Endothelial cell of umbilical vein (primary cell): ENCODE measurements at regions not wholly inside any gene's neighbourhood (a gene's known extent, or its start where the extent isn't known, plus 50 kb on each side); places are given as distances from the start of the nearest gene placed in this dataset.

Source experiments
- BruUV-seq: library from RNA; stranded (reverse); fragments of 400-500 nt; replicated peaks from 2 replicates; lab custom pipeline; 2021; lab: Mats Ljungman, UMichigan
- CTCF ChIA-PET: fragments of 300-600, 350-600 bp; sonication (Branson Sonifier 250); formaldehyde crosslinking; loops from one replicate; lab custom pipeline; 2021; ENCODE audit warnings: antibody characterized with exemption, inconsistent platforms; lab: Charles Lee
- POLR2A ChIA-PET: fragments of 300-600, 350-600 bp; sonication (Branson Sonifier 250); formaldehyde crosslinking; loops from one replicate; lab custom pipeline; 2021; ENCODE audit warnings: antibody characterized with exemption, inconsistent platforms; lab: Charles Lee
- DNase-seq: peaks from one replicate; pipeline ENCODE4 v3.0.0-alpha.2; 2011; ENCODE audit warnings: low read depth, low spot score
- FAIRE-seq: peaks from 2 replicates; lab custom pipeline; 2011; peaks lifted over from hg19 to GRCh38; lab: Jason Lieb, UNC
- H2AFZ ChIP-seq: 2 replicates; pipeline ENCODE4 v1.6.0; 2012; ENCODE audit warnings: low read depth, low read length, control low read depth, inconsistent platforms
- H3K27ac ChIP-seq: 2 replicates; pipeline ENCODE4 v1.5.1; 2011; ENCODE audit warnings: low read depth, mild to moderate bottlenecking, control low read depth, low read length, moderate library complexity; ENCODE audit not compliant: insufficient read depth
- H3K27me3 ChIP-seq, 2 experiments: 2 replicates each; pipeline versions ENCODE4 v1.6.0 to v1.6.1; 2011; ENCODE audit warnings: low read length in 2 of 2, mixed read lengths in 1 of 2; ENCODE audit not compliant: control insufficient read depth in 2 of 2, insufficient read depth in 2 of 2
- H3K36me3 ChIP-seq, 2 experiments: 2 replicates in 1 of 2; 3 replicates in 1 of 2; pipeline ENCODE4 v1.5.1; 2011; ENCODE audit warnings: low read length in 2 of 2, mild to moderate bottlenecking in 1 of 2, moderate library complexity in 1 of 2; ENCODE audit not compliant: control insufficient read depth in 2 of 2, insufficient read depth in 2 of 2; ENCODE audit errors: extremely low read depth in 1 of 2
- H3K4me1 ChIP-seq: 3 replicates; pipeline ENCODE4 v1.5.1; 2011; ENCODE audit warnings: mild to moderate bottlenecking, low read length; ENCODE audit not compliant: control insufficient read depth, insufficient read depth; ENCODE audit errors: extremely low read depth
- H3K4me2 ChIP-seq: 2 replicates; pipeline ENCODE4 v1.6.1; 2011; ENCODE audit warnings: low read length, control low read depth, mixed read lengths; ENCODE audit not compliant: insufficient read depth
- H3K4me3 ChIP-seq, 3 experiments: fragments of 200-600 bp in 1 of 3; sonication (generic), shearing (Covaris generic) in 1 of 3; replicated peaks in 1 of 3; 2 replicates each; pipeline ENCODE4 v1.5.1; 2011 to 2016; ENCODE audit warnings: control low read depth in 3 of 3, low read length in 3 of 3, mild to moderate bottlenecking in 2 of 3, inconsistent platforms in 1 of 3, low read depth in 1 of 3, moderate library complexity in 1 of 3; ENCODE audit not compliant: insufficient read depth in 1 of 3
- H3K79me2 ChIP-seq: 2 replicates; pipeline ENCODE4 v1.6.0; 2012; ENCODE audit warnings: low read length, inconsistent platforms; ENCODE audit not compliant: control insufficient read depth, insufficient read depth
- H3K9ac ChIP-seq: replicated peaks from 2 replicates; pipeline ENCODE3; 2011; ENCODE audit warnings: low read length, control low read depth; ENCODE audit not compliant: insufficient read depth; ENCODE audit errors: extremely low read depth
- H3K9me1 ChIP-seq: replicated peaks from 3 replicates; pipeline ENCODE4 v1.6.0; 2011; ENCODE audit warnings: mild to moderate bottlenecking, low read length; ENCODE audit not compliant: control insufficient read depth, insufficient read depth; ENCODE audit errors: extremely low read depth
- H3K9me3 ChIP-seq: replicated peaks from 2 replicates; pipeline ENCODE4 v1.5.1; 2012; ENCODE audit warnings: low read length, inconsistent platforms; ENCODE audit not compliant: control insufficient read depth, insufficient read depth
- H4K20me1 ChIP-seq: replicated peaks from 2 replicates; pipeline ENCODE3; 2011; ENCODE audit warnings: mild to moderate bottlenecking, low read length; ENCODE audit not compliant: control insufficient read depth, insufficient read depth; ENCODE audit errors: extremely low read depth
- CTCF ChIP-seq, 2 donors: IDR thresholded peaks; 1 replicate in 1 of 2; 2 replicates in 1 of 2; pipeline ENCODE4 v1.5.1; 2011; ENCODE audit warnings: low read length in 2 of 2, mild to moderate bottlenecking in 2 of 2, moderate library complexity in 2 of 2, control low read depth in 1 of 2, inconsistent platforms in 1 of 2, low read depth in 1 of 2; ENCODE audit not compliant: insufficient read depth in 1 of 2; ENCODE audit errors: extremely low read depth in 1 of 2
- EZH2 ChIP-seq: IDR thresholded peaks from 2 replicates; pipeline ENCODE4 v1.6.1; 2012; ENCODE audit warnings: borderline replicate concordance, low read depth, mild to moderate bottlenecking, moderate library complexity, low read length, inconsistent platforms; ENCODE audit not compliant: severe bottlenecking
- FOS ChIP-seq: IDR thresholded peaks from 2 replicates; pipeline ENCODE4 v1.6.1; 2011; ENCODE audit warnings: mild to moderate bottlenecking, low read length, moderate library complexity, borderline replicate concordance; ENCODE audit not compliant: insufficient read depth
- GATA2 ChIP-seq: IDR thresholded peaks from 2 replicates; pipeline ENCODE4 v1.7.0; 2011; ENCODE audit warnings: low read depth, mild to moderate bottlenecking, moderate library complexity, mixed read lengths, low read length; ENCODE audit not compliant: insufficient read length, insufficient read depth
- JUN ChIP-seq: IDR thresholded peaks from 2 replicates; pipeline ENCODE4 v1.6.1; 2011; ENCODE audit warnings: borderline replicate concordance, low read depth; ENCODE audit not compliant: insufficient read length, insufficient read depth
- MAX ChIP-seq: IDR thresholded peaks from 2 replicates; pipeline ENCODE4 v1.6.1; 2011; ENCODE audit not compliant: insufficient read depth, insufficient read length
- MYC ChIP-seq: IDR thresholded peaks from one replicate; pipeline ENCODE4 v1.6.1; 2011; ENCODE audit warnings: mild to moderate bottlenecking, low read depth, low read length
- POLR2A ChIP-seq: IDR thresholded peaks from 2 replicates; pipeline ENCODE4 v1.6.1; 2012; ENCODE audit warnings: low read depth, mild to moderate bottlenecking, control low read depth, low read length
- POLR2AphosphoS5 ChIP-seq: IDR thresholded peaks from 2 replicates; pipeline ENCODE4 v1.6.1; 2012; ENCODE audit warnings: low read depth, mild to moderate bottlenecking, control low read depth, low read length, moderate library complexity; ENCODE audit not compliant: insufficient read depth
- dilution Hi-C: fragments of 300-500 bp; cut with MboI; formaldehyde crosslinking; loops from one replicate; pipeline ENCODE4 v1.15.0; 2019; ENCODE audit warnings: low sequenced_read_pairs; ENCODE audit not compliant: extremely low pct_ligation_motif_present
- intact Hi-C: fragments of 100-400 bp; cut with micrococcal nuclease; formaldehyde crosslinking; loops from one replicate; pipeline ENCODE4 v1.10.0; 2022

- no peak for FAIRE-seq
- dilution Hi-C loops (no loop called here), intact Hi-C loops (no loop called here)
- ChIA-PET CTCF (no interaction called here), POLR2A (no interaction called here)
- H3K27ac ChIP-seq: no peak overlapping the region
- no peaks in the 10 kb centered on the region for H3K36me3 ChIP-seq
- no peaks in the 10 kb centered on the region for H4K20me1 ChIP-seq
- no peaks in the 10 kb centered on the region for H3K79me2 ChIP-seq
- no peak for DNase-seq
- H3K4me2 ChIP-seq: no peak overlapping the region
- H3K4me3 ChIP-seq: no peak overlapping the region
- H2AFZ ChIP-seq: no peak overlapping the region
- H3K4me1 ChIP-seq: no peaks in the 10 kb centered on the region
- H3K27me3 ChIP-seq: peaks cover 0 to 2% of the 10 kb centered on the region in 2 experiments
- no peaks in the 10 kb centered on the region for H3K9me1 ChIP-seq
- TF ChIP-seq CTCF (IDR thresholded peaks at IDR 0.05; ENCODE audit: extremely low read depth in 1 of 2, insufficient read depth in 1 of 2, low read depth in 1 of 2, low read length in 2 of 2): no peak
- no peak for TF ChIP-seq POLR2A
- no peak for TF ChIP-seq MAX
- no peak for TF ChIP-seq MYC
- no peak for TF ChIP-seq GATA2
- no peak for TF ChIP-seq JUN
- TF ChIP-seq FOS: no peak
- no peak for TF ChIP-seq POLR2AphosphoS5
- no peak for TF ChIP-seq EZH2
- H3K9ac ChIP-seq: no peak overlapping the region
- no peaks in the 10 kb centered on the region for H3K9me3 ChIP-seq
- no TSS peak for BruUV-seq
Measured at GRCh38 chr6:2551705-2552104, 199.0 kb downstream of the MYLK4 start.
